Mucosa of stomach (tissue), 1 donor: ENCODE measurements at regions not wholly inside any gene's neighbourhood (a gene's known extent, or its start where the extent isn't known, plus 50 kb on each side); places are given as distances from the start of the nearest gene placed in this dataset.
"Not testable (repeated sequence)": the region's sequence is repeated elsewhere in the genome, so short reads cannot be mapped to it uniquely, and the experiment has no call there.

Experiments used
- H3K27me3 ChIP-seq: one replicate; pipeline ENCODE4 v1.7.0; 2013; ENCODE audit warnings: mild to moderate bottlenecking, low read length; ENCODE audit not compliant: control insufficient read depth, insufficient read depth
- H3K36me3 ChIP-seq: one replicate; pipeline ENCODE4 v1.7.0; 2013; ENCODE audit warnings: low read length; ENCODE audit not compliant: control insufficient read depth, insufficient read depth
- H3K4me1 ChIP-seq: one replicate; pipeline ENCODE4 v1.7.0; 2013; ENCODE audit warnings: mild to moderate bottlenecking, low read length; ENCODE audit not compliant: control insufficient read depth, insufficient read depth
- H3K4me3 ChIP-seq: one replicate; pipeline ENCODE4 v1.7.0; 2013; ENCODE audit warnings: low read length
- H3K9ac ChIP-seq: one replicate; pipeline ENCODE4 v1.7.0; 2013; ENCODE audit warnings: mild to moderate bottlenecking, low read length, moderate library complexity
- H3K9me3 ChIP-seq: one replicate; pipeline ENCODE4 v1.7.0; 2013; ENCODE audit warnings: mild to moderate bottlenecking, low read length, moderate library complexity; ENCODE audit not compliant: control insufficient read depth
- donor health status: Pancreatic carcinoma.

- H3K4me3 ChIP-seq, H3K9ac ChIP-seq, H3K9me3 ChIP-seq, H3K36me3 ChIP-seq, H3K27me3 ChIP-seq, H3K4me1 ChIP-seq: not testable (repeated sequence)
Observed at GRCh38 chr9:39573024-39574022, 217.9 kb downstream of the SPATA31A1 start.

GRCh38 chr9:39579000-39579399, 223.5 kb downstream of the SPATA31A1 start:
- H3K36me3 ChIP-seq, H3K9me3 ChIP-seq, H3K4me1 ChIP-seq, H3K9ac ChIP-seq, H3K4me3 ChIP-seq, H3K27me3 ChIP-seq: not testable (repeated sequence)

GRCh38 chr9:39581296-39581695, 225.8 kb downstream of the SPATA31A1 start:
- H3K36me3 ChIP-seq, H3K9ac ChIP-seq, H3K27me3 ChIP-seq, H3K4me1 ChIP-seq, H3K9me3 ChIP-seq, H3K4me3 ChIP-seq: not testable (repeated sequence)

- not testable (repeated sequence) for H3K9me3 ChIP-seq, H3K27me3 ChIP-seq, H3K36me3 ChIP-seq, H3K9ac ChIP-seq, H3K4me3 ChIP-seq, H3K4me1 ChIP-seq
Observed at GRCh38 chr9:39582677-39583412, 227.4 kb downstream of the SPATA31A1 start.

- H3K9ac ChIP-seq, H3K36me3 ChIP-seq, H3K4me3 ChIP-seq, H3K27me3 ChIP-seq, H3K9me3 ChIP-seq, H3K4me1 ChIP-seq: not testable (repeated sequence)
Observed at GRCh38 chr9:39583413-39583747, 227.9 kb downstream of the SPATA31A1 start.

GRCh38 chr9:39585233-39585632, 229.8 kb downstream of the SPATA31A1 start:
- H3K36me3 ChIP-seq, H3K4me3 ChIP-seq, H3K27me3 ChIP-seq, H3K9me3 ChIP-seq, H3K4me1 ChIP-seq, H3K9ac ChIP-seq: not testable (repeated sequence)

GRCh38 chr9:39587844-39588499, 232.5 kb downstream of the SPATA31A1 start:
- Histone ChIP-seq H3K9ac (no peak overlapping the region), H3K9me3 (no peaks in the 10 kb centered on the region), H3K4me3 (no peak overlapping the region), H3K27me3 (no peaks in the 10 kb centered on the region), H3K36me3 (no peaks in the 10 kb centered on the region), H3K4me1 (no peaks in the 10 kb centered on the region)

GRCh38 chr9:39588500-39589137, 233.2 kb downstream of the SPATA31A1 start:
- Histone ChIP-seq H3K4me1 (no peaks in the 10 kb centered on the region), H3K9me3 (no peaks in the 10 kb centered on the region), H3K36me3 (no peaks in the 10 kb centered on the region), H3K4me3 (no peak overlapping the region), H3K27me3 (no peaks in the 10 kb centered on the region), H3K9ac (no peak overlapping the region)

- H3K9me3 ChIP-seq, H3K4me3 ChIP-seq, H3K9ac ChIP-seq, H3K4me1 ChIP-seq, H3K27me3 ChIP-seq, H3K36me3 ChIP-seq: not testable (repeated sequence)
Observed at GRCh38 chr9:39604089-39604488, 248.6 kb downstream of the SPATA31A1 start.

GRCh38 chr9:39611449-39612231, 256.2 kb downstream of the SPATA31A1 start:
- not testable (repeated sequence) for H3K9ac ChIP-seq, H3K9me3 ChIP-seq, H3K4me3 ChIP-seq, H3K4me1 ChIP-seq, H3K27me3 ChIP-seq, H3K36me3 ChIP-seq

- not testable (repeated sequence) for H3K9me3 ChIP-seq, H3K4me1 ChIP-seq, H3K27me3 ChIP-seq, H3K9ac ChIP-seq, H3K4me3 ChIP-seq, H3K36me3 ChIP-seq
Observed at GRCh38 chr9:39616480-39616879, 261.0 kb downstream of the SPATA31A1 start.
